GM12864 (cell line): ENCODE measurements at regions not wholly inside any gene's neighbourhood (a gene's known extent, or its start where the extent isn't known, plus 50 kb on each side); places are given as distances from the start of the nearest gene placed in this dataset.

Experiments used
- DNase-seq: peaks from one replicate; pipeline ENCODE4 v3.0.0-alpha.2; 2011; ENCODE audit warnings: low read depth
- H3K4me3 ChIP-seq: 2 replicates; pipeline ENCODE4 v1.5.1; 2011; ENCODE audit warnings: mild to moderate bottlenecking, low read depth, low read length, control low read depth
- TF ChIP-seq, protein P1 (sequence below): IDR thresholded peaks from 2 replicates; pipeline ENCODE4 v1.5.1; 2011; ENCODE audit warnings: low read depth, mild to moderate bottlenecking, moderate library complexity, low read length, control low read depth, inconsistent platforms; ENCODE audit errors: missing control alignments

DNA sequence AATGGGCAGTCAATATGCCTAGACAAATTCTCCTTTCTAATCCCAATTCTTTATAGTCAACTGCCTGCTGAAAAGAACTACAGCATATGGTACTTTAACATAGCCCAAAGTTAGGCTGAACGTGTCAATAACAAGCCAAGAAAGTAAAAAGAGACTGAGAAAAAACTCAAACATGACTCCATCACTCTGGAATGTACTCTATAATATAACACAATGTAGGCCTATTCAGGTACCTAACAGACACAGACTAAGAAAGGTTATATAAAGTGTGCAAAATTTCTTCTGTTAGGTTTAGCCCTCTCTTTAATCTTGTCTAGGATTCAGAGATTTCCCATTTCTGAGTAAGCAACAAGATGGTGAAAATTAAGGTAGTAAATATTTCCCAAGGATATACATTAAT is 209.7 kb upstream of the PRR16 start:
- TF ChIP-seq, protein P1, sequence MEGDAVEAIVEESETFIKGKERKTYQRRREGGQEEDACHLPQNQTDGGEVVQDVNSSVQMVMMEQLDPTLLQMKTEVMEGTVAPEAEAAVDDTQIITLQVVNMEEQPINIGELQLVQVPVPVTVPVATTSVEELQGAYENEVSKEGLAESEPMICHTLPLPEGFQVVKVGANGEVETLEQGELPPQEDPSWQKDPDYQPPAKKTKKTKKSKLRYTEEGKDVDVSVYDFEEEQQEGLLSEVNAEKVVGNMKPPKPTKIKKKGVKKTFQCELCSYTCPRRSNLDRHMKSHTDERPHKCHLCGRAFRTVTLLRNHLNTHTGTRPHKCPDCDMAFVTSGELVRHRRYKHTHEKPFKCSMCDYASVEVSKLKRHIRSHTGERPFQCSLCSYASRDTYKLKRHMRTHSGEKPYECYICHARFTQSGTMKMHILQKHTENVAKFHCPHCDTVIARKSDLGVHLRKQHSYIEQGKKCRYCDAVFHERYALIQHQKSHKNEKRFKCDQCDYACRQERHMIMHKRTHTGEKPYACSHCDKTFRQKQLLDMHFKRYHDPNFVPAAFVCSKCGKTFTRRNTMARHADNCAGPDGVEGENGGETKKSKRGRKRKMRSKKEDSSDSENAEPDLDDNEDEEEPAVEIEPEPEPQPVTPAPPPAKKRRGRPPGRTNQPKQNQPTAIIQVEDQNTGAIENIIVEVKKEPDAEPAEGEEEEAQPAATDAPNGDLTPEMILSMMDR = no peak
- no peak for DNase-seq
- H3K4me3 ChIP-seq = no peak overlapping the region

- no peak for DNase-seq
- TF ChIP-seq, protein P1 = no peak
These were observed 208.9 kb upstream of the PRR16 start for GRCh38 chr5:120255214-120255613.

DNA sequence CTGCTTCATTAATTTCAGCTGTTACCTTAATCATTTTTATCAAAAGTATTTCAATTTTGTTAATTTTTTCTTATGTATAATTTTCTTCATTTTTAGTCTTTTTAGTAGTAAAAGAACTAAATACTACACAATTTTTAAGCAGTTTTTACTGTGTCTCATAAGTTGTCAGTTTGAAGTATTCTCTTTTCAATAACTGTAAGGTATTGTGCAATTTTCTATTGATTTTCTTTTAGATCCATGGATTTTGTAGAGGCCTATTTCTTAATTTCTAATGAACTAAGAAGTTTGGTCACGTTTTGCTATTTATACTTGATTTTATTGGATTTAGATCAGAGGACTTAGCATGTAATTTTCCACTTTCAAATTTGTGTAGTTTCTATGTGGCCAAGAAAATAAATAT is 207.7 kb upstream of the PRR16 start:
- no peak overlapping the region for H3K4me3 ChIP-seq
- no peak for DNase-seq
- TF ChIP-seq, protein P1 = no peak

More at GRCh38 chr5:120255214-120255613, 208.9 kb upstream of the PRR16 start:
- H3K4me3 ChIP-seq = no peak overlapping the region

- TF ChIP-seq, protein P1 = no peak
- no peak overlapping the region for H3K4me3 ChIP-seq
- DNase-seq = no peak
These were observed 206.6 kb upstream of the PRR16 start for GRCh38 chr5:120257358-120257971.

GRCh38 chr5:120258123-120258522 is 206.0 kb upstream of the PRR16 start:
- TF ChIP-seq, protein P1 = no peak
- no peak for DNase-seq
- no peak overlapping the region for H3K4me3 ChIP-seq

- DNase-seq = no peak
- TF ChIP-seq, protein P1 = no peak
- H3K4me3 ChIP-seq = no peak overlapping the region
These were observed 203.4 kb upstream of the PRR16 start for GRCh38 chr5:120260651-120261050.

DNA sequence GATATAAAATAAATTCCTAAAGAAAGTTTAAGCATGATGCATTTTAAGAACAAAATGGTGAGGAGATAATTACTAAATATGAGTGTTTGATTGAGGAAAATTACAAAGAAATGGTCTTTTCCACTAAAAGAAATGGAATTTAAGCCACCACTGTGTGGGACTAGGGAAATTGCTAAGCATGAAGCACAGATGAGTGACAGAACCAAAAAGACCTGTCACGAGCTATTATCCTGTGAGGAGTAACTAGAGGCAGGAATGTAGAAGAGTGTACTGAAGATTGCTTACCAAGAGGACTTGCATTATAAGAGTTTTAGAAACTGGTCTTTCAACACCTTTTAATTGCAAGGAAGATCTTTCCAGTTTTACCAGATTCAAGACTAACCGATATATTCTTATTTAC is 193.6 kb upstream of the PRR16 start:
- TF ChIP-seq, protein P1 = no peak
- no peak overlapping the region for H3K4me3 ChIP-seq
- DNase-seq = no peak
